Natural killer cell treated with Interleukin-12 subunit alpha and Interleukin-12 subunit beta and Interleukin-15 and Interleukin-18, amount 100 ng/mL, for 72 hours (primary cell): ENCODE measurements at regions not wholly inside any gene's neighbourhood (a gene's known extent, or its start where the extent isn't known, plus 50 kb on each side); places are given as distances from the start of the nearest gene placed in this dataset.
"Not testable (repeated sequence)": the region's sequence is repeated elsewhere in the genome, so short reads cannot be mapped to it uniquely, and the experiment has no call there.

Source experiments
- ATAC-seq, 2 donors: fragments of 150-1000 bp; cut with Tn5 transposase in 1 of 2; sonication (Bioruptor Pico), chemical (Tn5 transposase) in 1 of 2; 2 replicates each; pipeline ENCODE4 v1.10.0; 2021
- DNase-seq: peaks from one replicate; pipeline ENCODE4 v3.0.0; 2022; ENCODE audit warnings: low spot score
- H3K27ac Mint-ChIP-seq, 2 donors: 1 replicate in 1 of 2; 2 replicates in 1 of 2; pipeline ENCODE4 v1.8.0; 2022; ENCODE audit warnings: mixed read lengths in 2 of 2, mild to moderate bottlenecking in 1 of 2, moderate library complexity in 1 of 2
- H3K27me3 Mint-ChIP-seq, 2 donors: 1 replicate in 1 of 2; 2 replicates in 1 of 2; pipeline ENCODE4 v1.8.0; 2022; ENCODE audit warnings: mixed read lengths in 2 of 2
- H3K36me3 Mint-ChIP-seq: one replicate; pipeline ENCODE4 v1.8.0; 2022; ENCODE audit warnings: mixed read lengths
- H3K4me1 Mint-ChIP-seq, 2 donors: 1 replicate in 1 of 2; 2 replicates in 1 of 2; pipeline ENCODE4 v1.8.0; 2022; ENCODE audit warnings: low read depth in 2 of 2, mixed read lengths in 2 of 2, mild to moderate bottlenecking in 1 of 2
- H3K4me3 Mint-ChIP-seq: one replicate; pipeline ENCODE4 v1.8.0; 2022; ENCODE audit warnings: mixed read lengths
- H3K9me3 Mint-ChIP-seq: 2 replicates; pipeline ENCODE4 v1.8.0; 2022; ENCODE audit warnings: mixed read lengths

DNA sequence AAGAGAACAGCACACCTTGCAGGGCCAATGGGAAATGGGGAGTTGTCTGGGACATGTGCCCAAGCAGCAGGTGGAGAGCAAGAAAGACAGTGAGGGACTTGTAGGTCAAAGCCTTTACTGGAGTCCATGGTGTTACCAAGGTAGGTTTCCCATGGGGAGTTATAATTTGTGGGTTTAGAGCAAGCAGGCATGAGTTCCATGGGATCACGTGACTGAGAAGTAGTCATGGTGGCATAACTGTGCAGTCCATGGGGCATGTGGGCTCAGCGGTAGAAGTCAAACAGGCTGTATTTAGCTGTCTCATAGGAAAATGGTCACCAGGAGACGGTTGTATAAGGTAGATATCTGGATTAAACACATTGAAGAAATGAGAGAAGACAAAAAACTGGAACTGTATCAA, 715.1 kb downstream of the SLITRK1 start:
- H3K4me3 Mint-ChIP-seq, result no peak overlapping the region
- no peak for DNase-seq
- H3K27me3 Mint-ChIP-seq, result no peaks in the 10 kb centered on the region
- peaks cover 9% of the 10 kb centered on the region for H3K36me3 Mint-ChIP-seq
- H3K4me1 Mint-ChIP-seq, result no peaks in the 10 kb centered on the region
- no peak for ATAC-seq
- H3K9me3 Mint-ChIP-seq, result peaks cover 7% of the 10 kb centered on the region
- no peak overlapping the region for H3K27ac Mint-ChIP-seq

DNA sequence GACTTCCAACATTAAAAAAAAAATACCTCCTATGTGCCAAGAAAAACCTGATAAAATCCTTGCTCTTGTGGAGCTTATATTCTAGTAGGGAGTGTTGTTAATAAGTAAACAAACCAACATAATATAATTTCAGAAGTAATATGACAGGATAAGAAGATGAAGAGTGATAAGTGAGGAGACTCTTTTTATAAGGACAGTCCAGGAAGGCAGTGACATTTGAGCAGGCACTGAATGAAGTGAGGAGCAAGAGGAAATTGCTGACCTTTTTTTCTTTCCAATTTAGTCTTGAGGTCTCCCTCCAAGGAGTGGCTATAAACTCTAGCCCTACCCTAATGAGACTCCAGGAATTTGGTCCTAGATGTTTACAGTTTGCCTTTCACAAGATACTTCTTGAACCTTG, 715.7 kb downstream of the SLITRK1 start:
- DNase-seq (no peak), ATAC-seq (no peak)
- Mint-ChIP-seq H3K27me3 (no peaks in the 10 kb centered on the region), H3K9me3 (peaks cover 7% of the 10 kb centered on the region), H3K36me3 (peaks cover 7% of the 10 kb centered on the region), H3K4me3 (no peak overlapping the region), H3K4me1 (no peaks in the 10 kb centered on the region), H3K27ac (no peak overlapping the region)

DNA sequence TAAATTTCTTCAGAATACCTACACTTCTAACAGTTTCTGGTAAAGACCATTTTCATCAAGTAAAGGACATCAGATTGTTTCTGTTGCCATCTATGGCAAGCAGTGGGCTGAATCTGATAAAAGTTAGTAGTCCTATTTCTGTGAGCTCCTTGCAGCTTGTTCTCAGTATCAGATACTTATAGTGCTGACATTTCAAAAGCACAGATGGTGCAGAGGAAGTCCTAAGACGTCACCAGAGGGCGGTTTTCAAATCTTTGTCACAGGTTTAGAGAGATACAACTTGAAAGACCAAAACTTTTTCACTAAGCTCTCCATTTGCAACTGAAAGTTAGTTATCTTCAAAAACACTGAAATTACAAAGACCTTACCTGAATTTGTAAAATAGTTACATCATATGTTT, 719.8 kb downstream of the SLITRK1 start:
- Mint-ChIP-seq H3K36me3 (peaks cover 7% of the 10 kb centered on the region), H3K27ac (no peak overlapping the region), H3K27me3 (no peaks in the 10 kb centered on the region), H3K9me3 (peaks cover 7% of the 10 kb centered on the region), H3K4me1 (no peaks in the 10 kb centered on the region), H3K4me3 (no peak overlapping the region)
- DNase-seq, result no peak
- ATAC-seq, result no peak

DNA sequence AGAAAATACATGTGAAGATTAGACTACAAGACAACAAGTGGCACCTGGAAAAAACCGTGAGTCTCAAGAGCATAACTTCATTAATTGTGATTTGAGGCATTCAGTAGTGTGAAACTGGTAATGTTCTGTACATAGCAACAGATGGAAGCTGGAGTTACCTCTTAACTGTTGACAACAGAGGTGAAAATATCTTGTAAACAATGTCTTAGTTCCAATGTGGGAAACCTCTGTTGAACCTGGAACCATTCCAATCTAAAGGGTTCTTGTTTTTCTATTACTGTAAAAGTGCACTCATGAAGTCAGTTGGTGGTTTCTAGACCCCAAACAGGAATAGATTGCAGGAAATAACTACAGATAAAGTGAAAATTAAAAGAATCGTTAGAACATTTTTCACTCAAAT, 728.4 kb downstream of the SLITRK1 start:
- Mint-ChIP-seq H3K27ac (no peak overlapping the region), H3K36me3 (no peaks in the 10 kb centered on the region), H3K4me3 (no peak overlapping the region), H3K9me3 (peaks cover 16% of the 10 kb centered on the region), H3K27me3 (no peaks in the 10 kb centered on the region), H3K4me1 (no peaks in the 10 kb centered on the region)
- DNase-seq (no peak), ATAC-seq (no peak)

DNA sequence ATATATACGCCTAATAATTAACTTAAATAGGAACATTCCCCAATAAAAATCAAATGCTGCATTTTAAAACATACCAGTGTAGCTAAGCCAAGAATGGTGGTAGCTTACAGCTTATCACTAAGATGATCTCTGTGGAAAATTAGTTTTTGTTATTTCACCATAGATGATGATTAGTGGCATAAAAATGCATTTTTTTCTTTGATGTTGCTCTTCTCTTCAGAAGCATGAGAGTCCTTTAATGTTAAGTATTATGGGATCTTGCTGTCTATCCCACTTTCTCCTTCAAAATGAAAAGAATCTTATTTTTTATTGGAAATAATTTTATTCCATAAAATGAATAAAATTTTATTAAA, 731.0 kb downstream of the SLITRK1 start:
- Mint-ChIP-seq H3K27ac (no peak overlapping the region), H3K27me3 (no peaks in the 10 kb centered on the region), H3K9me3 (peaks cover 16% of the 10 kb centered on the region), H3K4me3 (no peak overlapping the region), H3K4me1 (no peaks in the 10 kb centered on the region), H3K36me3 (no peaks in the 10 kb centered on the region)
- no peak for DNase-seq
- ATAC-seq, result no peak

DNA sequence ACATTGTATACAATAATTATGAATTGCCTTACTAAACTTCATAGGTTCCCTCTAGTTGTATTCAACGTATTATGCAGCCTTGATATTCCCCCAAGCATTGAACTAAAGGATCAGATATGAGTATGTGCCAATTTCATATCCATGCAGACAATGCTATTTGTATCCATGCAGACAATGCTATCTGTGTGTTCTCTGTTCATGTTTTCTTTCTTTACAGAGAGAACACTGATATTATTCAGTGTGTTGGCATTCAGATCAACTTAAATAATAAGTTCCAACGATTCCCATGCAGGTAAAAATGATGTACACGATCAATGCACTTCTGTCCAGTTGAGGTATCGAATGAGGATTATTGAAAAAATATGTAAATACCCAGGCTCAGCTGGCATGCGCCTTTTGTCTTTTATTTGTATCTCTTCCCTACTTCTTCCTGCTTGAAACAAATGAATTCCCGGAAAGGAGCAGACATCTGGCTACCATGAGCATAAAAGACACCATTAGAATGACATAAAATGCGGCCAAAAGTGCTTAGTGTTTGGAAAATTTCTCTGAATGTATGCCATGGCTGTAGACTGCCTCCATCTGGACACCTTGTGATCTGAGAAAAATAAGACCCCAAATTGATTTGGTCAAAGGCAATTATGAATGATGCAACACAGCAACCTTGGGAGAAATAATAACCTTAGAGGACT, 731.5 kb downstream of the SLITRK1 start:
- H3K36me3 Mint-ChIP-seq, result no peaks in the 10 kb centered on the region
- ATAC-seq, result no peak
- no peak for DNase-seq
- H3K4me1 Mint-ChIP-seq, result no peaks in the 10 kb centered on the region
- no peak overlapping the region for H3K4me3 Mint-ChIP-seq
- no peaks in the 10 kb centered on the region for H3K27me3 Mint-ChIP-seq
- peaks cover 16% of the 10 kb centered on the region for H3K9me3 Mint-ChIP-seq
- H3K27ac Mint-ChIP-seq, result no peak overlapping the region

DNA sequence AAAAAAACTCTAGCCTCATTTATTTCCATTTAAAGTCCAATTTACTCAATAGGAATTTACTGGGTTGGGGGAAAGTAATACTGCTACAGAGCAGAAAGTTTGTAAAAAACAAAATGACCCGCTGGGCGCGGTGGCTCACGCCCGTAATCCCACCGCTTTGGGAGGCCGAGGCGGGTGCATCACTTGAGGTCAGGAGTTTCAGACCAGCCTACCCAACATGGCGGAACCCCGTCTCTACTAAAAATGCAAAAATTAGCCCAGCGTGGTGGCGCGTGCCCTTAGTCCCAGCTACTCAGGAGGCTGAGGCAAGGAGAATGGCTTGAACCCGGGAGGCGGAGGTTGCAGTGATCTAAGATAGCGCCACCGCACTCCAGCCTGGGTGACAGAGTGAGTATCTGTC, 745.6 kb downstream of the SLITRK1 start:
- Mint-ChIP-seq H3K4me1 (no peaks in the 10 kb centered on the region), H3K9me3 (peaks cover 4% of the 10 kb centered on the region), H3K36me3 (peaks cover 6% of the 10 kb centered on the region), H3K4me3 (no peak overlapping the region), H3K27ac (no peak overlapping the region), H3K27me3 (no peaks in the 10 kb centered on the region)
- no peak for DNase-seq
- ATAC-seq, result no peak

DNA sequence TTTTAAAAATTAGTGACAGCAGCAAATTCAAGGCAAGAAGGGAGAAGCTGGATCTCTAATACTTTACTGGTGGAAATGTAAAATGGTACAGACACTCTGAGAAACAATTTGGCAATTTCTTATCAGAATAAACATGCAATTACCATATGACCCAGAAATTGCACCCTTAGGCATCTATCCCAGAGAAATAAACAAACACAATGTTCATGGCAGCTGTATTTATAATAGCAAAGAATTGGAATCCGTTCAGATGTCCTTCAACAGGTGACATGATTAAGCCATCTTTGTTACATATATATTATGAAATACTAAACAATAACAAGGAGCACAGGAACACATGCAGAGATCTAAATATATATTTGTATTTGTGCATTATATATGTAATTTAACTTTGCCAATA, 756.5 kb downstream of the SLITRK1 start:
- H3K4me1 Mint-ChIP-seq, result no peaks in the 10 kb centered on the region
- no peak overlapping the region for H3K4me3 Mint-ChIP-seq
- no peaks in the 10 kb centered on the region for H3K27me3 Mint-ChIP-seq
- H3K36me3 Mint-ChIP-seq, result no peaks in the 10 kb centered on the region
- DNase-seq (no peak), ATAC-seq (no peak)
- no peak overlapping the region for H3K27ac Mint-ChIP-seq
- peaks cover 17% of the 10 kb centered on the region for H3K9me3 Mint-ChIP-seq

DNA sequence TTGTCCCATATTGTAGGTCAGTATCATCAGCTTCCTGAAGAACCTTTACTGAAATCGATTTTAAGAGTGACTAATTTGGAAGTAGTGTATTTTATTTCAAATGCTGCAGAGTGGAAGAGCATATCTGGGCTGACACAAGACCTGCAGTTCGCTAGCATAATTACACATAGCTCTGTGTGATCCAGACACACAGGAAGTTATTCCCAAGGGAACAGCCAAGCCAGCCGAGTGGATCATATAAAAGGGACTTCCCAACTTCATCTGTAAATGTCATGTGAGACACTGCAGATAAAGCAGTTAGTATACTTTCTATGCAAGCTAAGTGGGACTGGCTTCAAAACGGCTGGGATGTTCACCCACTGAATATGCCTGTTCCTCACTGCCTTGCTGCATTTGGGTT, 760.4 kb downstream of the SLITRK1 start:
- Mint-ChIP-seq H3K9me3 (peaks cover 7% of the 10 kb centered on the region), H3K4me3 (no peak overlapping the region), H3K4me1 (no peaks in the 10 kb centered on the region), H3K27ac (no peak overlapping the region), H3K36me3 (no peaks in the 10 kb centered on the region), H3K27me3 (no peaks in the 10 kb centered on the region)
- DNase-seq (no peak), ATAC-seq (no peak)

DNA sequence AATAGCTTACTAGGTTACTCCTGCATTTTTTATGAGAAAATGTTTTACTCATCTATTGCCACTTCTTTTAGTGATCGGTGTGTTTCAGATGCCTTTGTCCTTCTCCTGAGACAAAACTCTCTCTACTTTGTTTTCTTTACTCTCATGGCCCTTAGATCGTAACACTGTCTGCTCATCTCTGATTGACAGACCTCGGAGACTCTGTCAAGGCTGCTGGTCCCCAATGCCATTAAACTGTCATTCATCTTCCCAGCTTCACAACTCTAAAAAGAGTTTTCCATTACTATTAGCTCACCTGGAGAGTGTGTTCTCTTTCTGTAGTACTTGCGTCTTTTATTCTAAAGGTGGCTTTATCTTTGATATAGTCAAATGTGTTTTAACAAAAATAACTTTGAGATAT, 765.2 kb downstream of the SLITRK1 start:
- Mint-ChIP-seq H3K27ac (no peak overlapping the region), H3K27me3 (no peaks in the 10 kb centered on the region), H3K4me1 (no peaks in the 10 kb centered on the region), H3K9me3 (peaks cover 7% of the 10 kb centered on the region), H3K4me3 (no peak overlapping the region), H3K36me3 (no peaks in the 10 kb centered on the region)
- no peak for ATAC-seq
- no peak for DNase-seq

DNA sequence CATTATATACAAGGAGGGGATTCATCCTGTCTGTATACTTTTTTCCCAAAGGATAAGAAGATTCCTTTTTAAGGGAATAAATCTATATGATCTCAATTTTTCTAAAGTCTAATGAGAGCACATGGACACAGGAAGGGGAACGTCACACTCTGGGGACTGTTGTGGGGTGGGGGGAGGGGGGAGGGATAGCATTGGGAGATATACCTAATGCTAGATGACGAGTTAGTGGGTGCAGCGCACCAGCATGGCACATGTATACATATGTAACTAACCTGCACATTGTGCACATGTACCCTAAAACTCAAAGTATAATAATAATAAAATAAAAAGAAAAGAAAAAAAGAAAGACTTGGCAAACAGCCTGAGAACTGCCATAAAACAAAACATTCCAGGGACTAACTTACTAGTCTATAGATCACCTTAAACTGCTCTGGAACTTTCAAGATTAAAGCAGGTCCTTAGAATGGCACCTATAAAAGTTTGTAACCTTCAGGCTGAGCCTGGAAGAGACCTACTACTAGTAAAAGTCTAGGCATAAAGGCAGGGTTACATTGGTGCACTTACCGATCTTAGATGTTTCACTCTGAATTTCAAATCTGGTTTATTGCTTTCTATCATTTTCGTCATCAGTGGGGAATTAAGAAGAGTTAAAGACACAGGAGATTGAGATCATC, 780.6 kb downstream of the SLITRK1 start:
- H3K9me3 Mint-ChIP-seq, H3K4me1 Mint-ChIP-seq, H3K27me3 Mint-ChIP-seq, DNase-seq, ATAC-seq, H3K4me3 Mint-ChIP-seq, H3K36me3 Mint-ChIP-seq, H3K27ac Mint-ChIP-seq: not testable (repeated sequence)

DNA sequence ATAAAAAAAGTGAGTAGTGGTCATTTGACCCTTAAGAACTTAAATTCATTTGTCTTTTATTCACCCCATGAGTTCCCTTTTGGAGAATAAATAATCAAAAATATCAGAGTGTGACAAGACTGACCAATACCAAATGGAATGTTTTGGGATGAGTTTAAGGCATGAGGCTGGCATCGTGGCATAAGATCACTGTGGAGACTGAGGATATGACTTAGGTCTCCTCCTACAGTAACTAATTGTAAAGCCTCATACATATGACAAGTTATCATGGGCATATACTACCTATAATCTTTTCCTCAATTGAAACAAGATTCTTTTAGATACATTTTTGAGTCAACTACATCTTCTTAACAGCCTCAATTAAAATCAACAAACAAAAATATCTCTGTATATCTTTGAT, 782.0 kb downstream of the SLITRK1 start:
- Mint-ChIP-seq H3K4me3 (no peak overlapping the region), H3K27me3 (no peaks in the 10 kb centered on the region), H3K36me3 (no peaks in the 10 kb centered on the region), H3K4me1 (no peaks in the 10 kb centered on the region), H3K9me3 (peaks cover 14% of the 10 kb centered on the region), H3K27ac (no peak overlapping the region)
- ATAC-seq (no peak), DNase-seq (no peak)

DNA sequence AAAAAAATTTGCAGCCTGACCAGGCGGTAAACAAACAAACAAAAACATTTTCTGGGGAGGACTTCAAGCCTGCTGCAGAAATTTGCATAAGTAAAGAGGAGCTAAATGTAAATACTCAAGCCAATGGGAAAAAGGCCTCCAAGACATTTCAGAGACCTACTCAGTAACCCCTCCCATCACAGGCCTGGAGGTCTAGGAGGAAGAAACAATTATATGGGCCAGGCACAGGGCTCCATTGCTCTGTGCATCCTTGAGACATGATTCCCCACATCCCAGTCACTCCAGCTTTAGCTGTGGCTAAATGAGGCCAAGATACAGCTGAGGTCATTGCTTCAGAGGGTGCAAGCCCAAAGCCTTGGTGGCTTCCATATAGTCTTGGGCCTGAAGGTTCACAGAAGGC, 793.4 kb downstream of the SLITRK1 start:
- no peak for DNase-seq
- ATAC-seq, result no peak
- no peaks in the 10 kb centered on the region for H3K4me1 Mint-ChIP-seq
- H3K4me3 Mint-ChIP-seq, result no peak overlapping the region
- H3K36me3 Mint-ChIP-seq, result peaks cover 6% of the 10 kb centered on the region
- no peak overlapping the region for H3K27ac Mint-ChIP-seq
- H3K27me3 Mint-ChIP-seq, result no peaks in the 10 kb centered on the region
- H3K9me3 Mint-ChIP-seq, result peaks cover 30% of the 10 kb centered on the region

DNA sequence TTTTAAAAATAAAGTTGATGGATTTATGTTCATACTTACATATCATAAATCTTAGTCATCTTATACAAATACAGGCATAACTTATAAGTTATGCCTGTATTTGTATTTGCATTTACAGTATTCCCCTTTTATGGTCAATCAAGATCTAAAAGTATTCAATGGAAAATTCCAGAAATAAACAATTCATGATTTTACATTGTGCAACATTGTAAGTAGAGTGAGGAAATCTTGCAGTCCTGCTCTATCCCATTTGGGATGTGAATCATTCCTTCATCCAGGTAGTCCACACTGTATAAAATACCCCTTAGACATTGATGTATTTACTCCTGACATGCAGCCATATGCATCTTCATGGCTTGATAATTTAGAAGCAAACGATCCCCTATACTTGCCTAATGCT, 795.3 kb downstream of the SLITRK1 start:
- Mint-ChIP-seq H3K4me3 (no peak overlapping the region), H3K4me1 (no peaks in the 10 kb centered on the region), H3K27ac (no peak overlapping the region), H3K36me3 (peaks cover 6% of the 10 kb centered on the region), H3K9me3 (peaks cover 31% of the 10 kb centered on the region), H3K27me3 (no peaks in the 10 kb centered on the region)
- DNase-seq (no peak), ATAC-seq (no peak)

DNA sequence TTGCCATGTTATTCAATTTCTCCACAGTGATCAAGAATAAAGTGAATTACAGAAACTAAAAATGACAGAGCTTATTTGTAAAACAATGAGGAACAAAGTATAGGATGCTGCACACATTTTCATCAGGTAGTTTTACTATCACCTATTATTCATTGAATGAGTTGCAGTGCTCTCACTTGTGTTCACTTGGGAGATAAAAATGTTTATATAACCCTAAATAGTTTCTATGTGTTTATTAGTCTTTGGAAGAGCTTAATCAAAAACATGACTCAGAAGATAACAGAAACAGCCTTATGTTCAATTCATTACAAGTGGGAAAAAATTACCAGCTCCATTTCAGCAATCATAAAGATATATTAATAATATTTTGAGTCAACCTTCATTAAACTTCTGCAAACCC, 796.2 kb downstream of the SLITRK1 start:
- H3K36me3 Mint-ChIP-seq, result peaks cover 3% of the 10 kb centered on the region
- DNase-seq (no peak), ATAC-seq (no peak)
- H3K4me1 Mint-ChIP-seq, result no peaks in the 10 kb centered on the region
- peaks cover 26% of the 10 kb centered on the region for H3K9me3 Mint-ChIP-seq
- H3K27me3 Mint-ChIP-seq, result no peaks in the 10 kb centered on the region
- no peak overlapping the region for H3K4me3 Mint-ChIP-seq
- H3K27ac Mint-ChIP-seq, result no peak overlapping the region
